ENCODE measurements at regions not wholly inside any gene's neighbourhood (a gene's known extent, or its start where the extent isn't known, plus 50 kb on each side); places are given as distances from the start of the nearest gene placed in this dataset.
"Not testable (repeated sequence)": the region's sequence is repeated elsewhere in the genome, so short reads cannot be mapped to it uniquely, and the experiment has no call there.

GRCh38 chr2:877747-878146 lies 72.9 kb upstream of the SNTG2 start:
- no peak for DNase-seq (ENCODE audit: low read depth in 2 of 2)

GRCh38 chr2:875687-876615 lies 74.7 kb upstream of the SNTG2 start:
- no peak for DNase-seq (ENCODE audit: low read depth in 2 of 2)

GRCh38 chr2:873651-874580 lies 76.7 kb upstream of the SNTG2 start:
- DNase-seq (ENCODE audit: low read depth in 2 of 2), result no peak

DNA sequence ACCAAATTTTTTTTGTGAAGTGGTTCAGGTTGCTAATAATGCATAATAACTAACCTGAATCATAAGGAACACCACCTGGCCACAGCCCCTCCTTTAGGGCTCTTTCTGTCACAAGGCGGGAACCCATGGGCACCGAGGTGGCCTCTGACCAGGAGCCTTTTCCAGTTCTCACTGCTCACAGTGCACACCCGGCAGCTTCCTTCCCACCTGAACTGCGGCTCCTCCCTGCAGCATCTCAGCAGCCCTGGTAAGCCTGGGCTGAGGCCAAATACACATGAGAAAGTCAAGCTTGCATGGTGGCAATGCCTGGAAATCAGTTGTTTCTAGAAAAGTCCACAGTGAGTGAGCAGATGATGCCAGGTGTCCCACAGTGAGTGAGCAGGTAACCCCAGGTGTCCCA lies 77.6 kb upstream of the SNTG2 start:
- no peak for DNase-seq (ENCODE audit: low read depth in 2 of 2)

GRCh38 chr2:871926-872680 lies 78.5 kb upstream of the SNTG2 start:
- no peak for DNase-seq (ENCODE audit: low read depth in 2 of 2)

GRCh38 chr2:871175-871727 lies 79.4 kb upstream of the SNTG2 start:
- DNase-seq (ENCODE audit: low read depth in 2 of 2), result no peak

GRCh38 chr2:870426-870825 lies 80.2 kb upstream of the SNTG2 start:
- no peak for DNase-seq (ENCODE audit: low read depth in 2 of 2)

DNA sequence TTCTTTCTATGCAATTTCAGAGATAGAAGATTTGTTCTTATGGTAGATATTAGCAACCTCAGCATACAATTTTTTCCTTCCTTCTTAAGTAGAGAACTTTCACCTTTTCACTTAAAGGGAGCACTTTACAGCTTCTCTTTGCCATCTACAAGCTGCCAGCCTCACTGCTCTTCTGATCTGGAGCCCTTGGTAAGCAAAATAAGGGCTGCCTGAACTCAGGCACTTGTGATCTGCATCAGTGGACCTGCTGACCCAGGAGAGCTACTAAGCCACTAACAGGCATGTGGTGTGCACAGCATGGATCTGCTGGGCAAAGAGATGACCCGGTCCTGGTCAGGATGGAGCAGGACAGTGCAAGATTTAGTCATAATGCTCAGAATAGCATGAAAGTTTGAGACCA lies 80.8 kb upstream of the SNTG2 start:
- DNase-seq (ENCODE audit: low read depth in 2 of 2), result no peak

DNA sequence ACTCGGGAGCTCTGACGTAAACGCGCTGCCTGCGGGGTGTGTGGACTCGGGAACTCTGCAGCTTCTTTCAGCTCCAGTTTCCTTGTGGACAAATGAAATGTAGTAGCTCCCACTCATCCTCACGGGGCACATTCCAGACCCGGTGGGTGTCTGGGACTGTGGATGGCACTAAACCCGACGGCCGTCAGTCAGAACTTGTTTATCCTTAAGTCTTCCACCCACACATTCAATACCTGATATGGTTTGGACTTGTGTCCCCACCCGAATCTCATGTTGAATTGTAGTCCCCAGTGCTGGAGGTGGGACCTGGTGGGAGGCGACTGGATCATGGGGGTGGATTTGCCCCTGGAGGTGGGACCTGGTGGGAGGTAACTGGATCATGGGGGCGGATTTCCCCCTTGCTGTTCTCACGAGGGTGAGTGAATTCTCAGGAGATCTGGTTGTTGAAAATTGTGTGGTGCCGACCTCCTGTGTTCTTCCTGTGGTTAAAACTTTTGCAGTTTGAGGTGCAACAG lies 81.2 kb upstream of the SNTG2 start:
- DNase-seq (ENCODE audit: low read depth in 2 of 2), result no peak

- DNase-seq (ENCODE audit: low read depth in 2 of 2), result not testable (repeated sequence)
Observed at GRCh38 chr2:868857-869256, 81.8 kb upstream of the SNTG2 start.

- DNase-seq (ENCODE audit: low read depth in 2 of 2), result no peak
Observed at GRCh38 chr2:867296-867695, 83.4 kb upstream of the SNTG2 start.

DNA sequence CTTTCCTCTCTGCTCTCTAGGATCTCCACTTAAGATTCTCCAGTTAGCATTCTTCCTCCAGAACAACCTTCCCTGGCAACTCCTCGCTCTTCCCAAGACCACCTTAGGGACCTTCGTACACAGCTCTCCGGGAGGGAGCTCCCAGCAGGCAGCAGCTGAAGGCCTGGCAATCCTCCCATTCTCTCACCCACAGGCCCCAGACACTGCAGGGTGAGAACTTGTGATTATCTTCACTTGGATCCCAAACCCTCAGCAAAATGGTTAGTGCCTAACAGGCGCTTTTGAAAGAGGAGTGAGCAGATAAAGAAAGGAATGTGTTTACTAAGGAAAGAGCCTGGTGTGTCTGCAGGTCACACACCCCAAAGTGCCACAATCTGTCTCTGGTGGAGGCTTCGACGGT lies 83.8 kb upstream of the SNTG2 start:
- DNase-seq (ENCODE audit: low read depth in 2 of 2), result no peak

DNA sequence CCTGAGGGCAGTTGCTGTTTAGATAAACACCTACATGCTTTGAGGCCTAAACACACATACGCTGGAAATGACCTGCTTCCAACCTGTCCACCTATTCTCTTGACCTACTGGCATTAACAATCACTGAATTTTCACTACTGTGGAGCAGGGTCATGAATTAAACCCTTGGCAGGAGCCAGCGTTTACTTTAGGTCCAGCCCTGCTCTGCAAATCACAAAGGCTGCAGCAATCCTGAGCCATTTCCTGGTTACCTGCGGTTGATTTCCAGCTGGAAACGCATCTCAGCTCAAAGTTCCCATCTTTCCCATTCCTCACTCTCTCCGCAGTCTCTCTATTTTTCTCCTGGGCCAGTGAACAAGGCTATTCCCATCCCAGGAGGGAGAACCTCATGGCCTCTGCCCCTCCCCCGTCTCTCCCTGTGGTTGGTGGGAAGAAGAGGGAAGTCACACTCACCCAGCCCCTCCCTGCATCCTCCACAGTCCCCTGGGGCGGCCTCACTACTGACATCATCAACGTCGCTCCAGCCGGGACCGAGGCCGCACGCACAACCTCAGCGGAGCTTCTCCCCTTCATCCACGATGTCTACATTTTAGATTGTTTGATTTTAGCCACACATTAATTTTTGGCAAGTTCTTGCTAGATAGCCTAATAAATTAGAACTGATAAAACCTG lies 84.5 kb upstream of the SNTG2 start:
- no peak for DNase-seq (ENCODE audit: low read depth in 2 of 2)

DNA sequence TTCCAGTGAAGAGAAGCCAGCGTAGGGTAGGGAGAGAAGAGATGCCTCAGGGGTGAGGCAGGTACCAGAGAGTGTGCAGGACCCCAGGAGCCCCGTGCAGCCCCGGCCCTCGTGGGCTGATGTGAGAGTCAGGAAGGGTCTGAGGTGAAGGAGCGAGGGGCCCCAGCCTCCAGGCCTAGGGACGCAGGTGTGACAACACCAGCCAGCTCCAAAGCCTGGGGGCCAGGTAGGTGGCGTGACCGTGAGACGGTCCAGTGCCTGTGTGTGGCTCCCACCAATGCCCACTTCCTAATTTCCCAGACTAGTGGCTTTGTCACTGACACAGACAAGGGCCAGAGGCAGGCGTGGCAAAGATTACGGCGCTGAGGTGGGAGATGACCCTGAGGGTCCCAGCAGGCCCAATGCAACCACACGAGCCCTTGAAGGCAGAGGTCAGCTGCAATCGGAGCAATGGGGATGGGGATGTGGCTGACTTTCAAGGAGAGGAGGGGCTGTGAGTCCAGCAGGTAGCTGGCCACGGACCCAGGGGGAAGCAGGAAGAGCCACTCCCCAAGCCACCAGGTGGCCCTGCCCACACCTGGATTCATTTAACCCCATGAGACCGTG lies 86.0 kb upstream of the SNTG2 start:
- DNase-seq (ENCODE audit: low read depth in 2 of 2), result no peak

- DNase-seq (ENCODE audit: low read depth in 2 of 2), result no peak
Observed at GRCh38 chr2:863732-864450, 86.8 kb upstream of the SNTG2 start.

DNA sequence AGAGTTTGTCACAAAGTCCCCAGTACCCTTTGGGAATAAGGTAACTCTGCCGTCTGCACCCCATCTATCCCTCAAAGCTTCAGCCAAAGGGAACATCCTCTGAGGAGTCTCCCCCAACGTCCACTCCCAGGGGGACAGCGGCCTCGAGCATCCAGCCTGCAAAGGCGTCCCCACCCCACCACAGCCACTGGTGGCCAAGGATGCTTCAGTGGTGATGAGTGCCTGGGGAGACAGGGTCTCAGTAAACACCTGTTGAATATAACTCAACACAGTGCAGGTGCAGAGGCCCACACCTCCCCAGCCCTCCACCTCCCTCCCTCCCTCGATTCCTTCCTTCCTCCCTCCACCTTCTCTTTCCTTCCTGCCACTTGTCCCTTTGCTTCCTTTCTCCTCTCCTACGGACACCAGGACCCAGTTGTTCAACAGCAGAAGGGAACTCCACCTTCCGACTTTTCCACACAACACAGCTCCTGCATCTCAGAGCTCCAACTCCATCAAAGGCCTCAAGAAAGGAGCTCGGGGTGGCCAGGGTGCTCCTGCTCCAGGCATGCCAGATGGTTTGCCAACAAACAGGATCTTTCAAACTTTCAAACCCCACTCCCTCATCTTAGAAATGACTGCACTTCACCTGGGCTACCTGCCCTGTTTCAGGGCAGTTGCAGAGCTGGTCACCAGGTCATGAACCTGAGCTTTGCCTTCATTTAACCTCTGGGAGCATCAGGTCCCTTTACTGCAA lies 87.8 kb upstream of the SNTG2 start:
- no peak for DNase-seq (ENCODE audit: low read depth in 2 of 2)

DNA sequence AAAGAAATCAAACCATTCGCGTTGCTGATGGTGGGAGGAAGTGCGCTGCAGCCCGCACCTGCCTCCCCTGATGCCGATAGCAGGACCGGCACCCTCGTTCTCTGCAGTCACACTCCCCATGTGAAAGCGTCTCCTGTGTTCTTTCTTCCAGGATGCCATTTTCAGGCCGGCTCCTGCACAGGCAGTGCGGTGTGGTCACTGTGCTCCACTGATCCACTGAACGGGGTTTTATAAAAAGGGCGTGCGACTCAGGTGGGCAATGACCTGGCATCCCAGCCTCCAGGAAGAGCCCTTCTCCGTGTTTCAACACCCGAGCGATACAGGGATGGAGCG lies 88.3 kb upstream of the SNTG2 start:
- DNase-seq (ENCODE audit: low read depth in 2 of 2), result no peak

DNA sequence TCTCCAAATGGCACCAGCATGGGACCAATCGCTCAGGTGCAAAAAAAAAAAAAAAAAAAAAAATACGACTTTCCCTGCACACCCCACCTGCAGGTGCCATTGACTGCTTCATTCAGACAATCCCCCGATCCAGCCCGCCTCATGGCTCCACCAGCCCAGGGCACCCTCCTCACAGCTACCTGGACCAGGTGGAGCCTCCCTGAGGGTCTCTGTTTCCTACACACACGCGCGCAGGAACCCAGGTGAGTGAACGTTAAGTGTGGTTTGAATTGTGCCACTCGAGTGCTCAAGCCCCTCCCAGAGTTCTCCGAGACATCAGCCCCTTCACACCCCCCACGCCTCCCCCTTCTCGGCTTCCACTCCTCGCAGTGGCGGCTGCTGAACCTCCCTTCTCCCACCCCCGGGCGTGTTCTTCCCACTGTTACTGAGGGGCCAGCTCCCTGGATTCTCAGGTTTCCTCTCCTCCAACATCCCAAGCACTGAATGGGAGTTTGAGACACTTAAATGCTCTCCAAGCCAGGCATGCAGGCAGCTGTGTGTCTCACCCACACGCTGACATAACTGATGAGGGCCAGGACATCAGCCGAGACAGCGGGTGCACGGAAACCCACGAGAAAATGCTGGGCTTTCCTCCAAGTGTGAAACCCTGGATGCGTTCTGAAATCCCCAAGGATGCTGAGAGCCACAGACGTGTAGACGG lies 88.8 kb upstream of the SNTG2 start:
- DNase-seq (ENCODE audit: low read depth in 2 of 2), result no peak
